ENCODE measurements at regions not wholly inside any gene's neighbourhood (a gene's known extent, or its start where the extent isn't known, plus 50 kb on each side); places are given as distances from the start of the nearest gene placed in this dataset.

GRCh38 chr20:12305188-12305950 lies 387.7 kb downstream of the BTBD3 start:
- Histone ChIP-seq H3K27me3 (ENCODE audit: insufficient read depth, low read length, poor library complexity) (no peaks in the 10 kb centered on the region), H4K20me1 (ENCODE audit: insufficient read depth, low read length) (no peaks in the 10 kb centered on the region), H2AFZ (ENCODE audit: low read depth, low read length) (no peak overlapping the region), H3K9me3 (ENCODE audit: insufficient read depth, low read length, severe bottlenecking) (no peaks in the 10 kb centered on the region), H3K36me3 (ENCODE audit: insufficient read depth, low read length) (no peaks in the 10 kb centered on the region), H3K79me2 (ENCODE audit: insufficient read depth, low read length) (no peaks in the 10 kb centered on the region), H3K4me3 (ENCODE audit: low read depth in 1 of 2, low read length in 2 of 2) (no peak overlapping the region), H3K27ac (ENCODE audit: low read length) (no peak overlapping the region), H3K9ac (ENCODE audit: low read depth, low read length) (no peak overlapping the region), H3K4me1 (ENCODE audit: insufficient read depth, low read length) (no peaks in the 10 kb centered on the region), H3K4me2 (ENCODE audit: insufficient read depth, low read length) (no peak overlapping the region)
- no peak for DNase-seq
- ATAC-seq (ENCODE audit: insufficient read depth, low read depth) = no peak
- TF ChIP-seq CTCF (IDR thresholded peaks at IDR 0.05; ENCODE audit: borderline replicate concordance, extremely low read depth, low read length, poor library complexity, severe bottlenecking) (no peak), EZH2 (IDR thresholded peaks at IDR 0.05; ENCODE audit: borderline replicate concordance, low read depth, low read length, severe bottlenecking) (no peak)

GRCh38 chr20:12306107-12306506 lies 388.4 kb downstream of the BTBD3 start:
- H3K4me2 ChIP-seq (ENCODE audit: insufficient read depth, low read length) = no peak overlapping the region
- H3K36me3 ChIP-seq (ENCODE audit: insufficient read depth, low read length) = no peaks in the 10 kb centered on the region
- no peaks in the 10 kb centered on the region for H3K79me2 ChIP-seq (ENCODE audit: insufficient read depth, low read length)
- no peak overlapping the region for H2AFZ ChIP-seq (ENCODE audit: low read depth, low read length)
- DNase-seq (no peak), ATAC-seq (ENCODE audit: insufficient read depth, low read depth) (no peak)
- H3K9ac ChIP-seq (ENCODE audit: low read depth, low read length) = no peak overlapping the region
- H3K9me3 ChIP-seq (ENCODE audit: insufficient read depth, low read length, severe bottlenecking) = no peaks in the 10 kb centered on the region
- H4K20me1 ChIP-seq (ENCODE audit: insufficient read depth, low read length) = no peaks in the 10 kb centered on the region
- H3K4me3 ChIP-seq (ENCODE audit: low read depth in 1 of 2, low read length in 2 of 2) = no peak overlapping the region
- H3K27ac ChIP-seq (ENCODE audit: low read length) = no peak overlapping the region
- TF ChIP-seq EZH2 (IDR thresholded peaks at IDR 0.05; ENCODE audit: borderline replicate concordance, low read depth, low read length, severe bottlenecking) (no peak), CTCF (IDR thresholded peaks at IDR 0.05; ENCODE audit: borderline replicate concordance, extremely low read depth, low read length, poor library complexity, severe bottlenecking) (no peak)
- no peaks in the 10 kb centered on the region for H3K4me1 ChIP-seq (ENCODE audit: insufficient read depth, low read length)
- H3K27me3 ChIP-seq (ENCODE audit: insufficient read depth, low read length, poor library complexity) = no peaks in the 10 kb centered on the region

- no peak for TF ChIP-seq CTCF (IDR thresholded peaks at IDR 0.05; ENCODE audit: borderline replicate concordance, extremely low read depth, low read length, poor library complexity, severe bottlenecking)
- TF ChIP-seq EZH2 (IDR thresholded peaks at IDR 0.05; ENCODE audit: borderline replicate concordance, low read depth, low read length, severe bottlenecking) = no peak
- Histone ChIP-seq H3K36me3 (ENCODE audit: insufficient read depth, low read length) (no peaks in the 10 kb centered on the region), H3K27ac (ENCODE audit: low read length) (no peak overlapping the region), H3K4me2 (ENCODE audit: insufficient read depth, low read length) (no peak overlapping the region), H3K79me2 (ENCODE audit: insufficient read depth, low read length) (no peaks in the 10 kb centered on the region), H3K9me3 (ENCODE audit: insufficient read depth, low read length, severe bottlenecking) (no peaks in the 10 kb centered on the region), H3K4me3 (ENCODE audit: low read depth in 1 of 2, low read length in 2 of 2) (no peak overlapping the region), H2AFZ (ENCODE audit: low read depth, low read length) (no peak overlapping the region), H3K27me3 (ENCODE audit: insufficient read depth, low read length, poor library complexity) (peaks cover 2% of the 10 kb centered on the region), H3K9ac (ENCODE audit: low read depth, low read length) (no peak overlapping the region), H4K20me1 (ENCODE audit: insufficient read depth, low read length) (no peaks in the 10 kb centered on the region), H3K4me1 (ENCODE audit: insufficient read depth, low read length) (no peaks in the 10 kb centered on the region)
- ATAC-seq (ENCODE audit: insufficient read depth, low read depth) (no peak), DNase-seq (no peak)
Measured at GRCh38 chr20:12311094-12311865, 393.6 kb downstream of the BTBD3 start.
